ENCODE measurements at regions not wholly inside any gene's neighbourhood (a gene's known extent, or its start where the extent isn't known, plus 50 kb on each side); places are given as distances from the start of the nearest gene placed in this dataset.

- TF ChIP-seq CTCF (IDR thresholded peaks at IDR 0.05) (no peak), EZH2 (IDR thresholded peaks at IDR 0.05) (no peak), EZH2phosphoT487 (IDR thresholded peaks at IDR 0.05) (no peak)
Observed at GRCh38 chr7:46239846-46240245, 318.8 kb upstream of the IGFBP3 start.
